Embryonic facial prominence (tissue), 1 donor: ENCODE measurements at regions not wholly inside any gene's neighbourhood (a gene's known extent, or its start where the extent isn't known, plus 50 kb on each side); places are given as distances from the start of the nearest gene placed in this dataset.

Experiments used
- DNase-seq: peaks from one replicate; pipeline ENCODE4 v3.0.0-alpha.2; 2016; ENCODE audit errors: extremely low spot score

- no peak for DNase-seq
These were observed 183.5 kb upstream of the RBPJ start for GRCh38 chr4:26137288-26137687.

GRCh38 chr4:26139310-26139924 lies 181.4 kb upstream of the RBPJ start:
- no peak for DNase-seq

- DNase-seq: no peak
These were observed 180.5 kb upstream of the RBPJ start for GRCh38 chr4:26140150-26140898.

- DNase-seq: no peak
These were observed 179.6 kb upstream of the RBPJ start for GRCh38 chr4:26141051-26141721.

- DNase-seq: no peak
These were observed 178.7 kb upstream of the RBPJ start for GRCh38 chr4:26141911-26142638.

- DNase-seq: no peak
These were observed 176.2 kb upstream of the RBPJ start for GRCh38 chr4:26144526-26145155.

GRCh38 chr4:26145212-26145611 lies 175.6 kb upstream of the RBPJ start:
- no peak for DNase-seq

- DNase-seq: no peak
These were observed 171.9 kb upstream of the RBPJ start for GRCh38 chr4:26148927-26149326.

- DNase-seq: no peak
These were observed 169.9 kb upstream of the RBPJ start for GRCh38 chr4:26150948-26151347.

GRCh38 chr4:26151615-26152014 lies 169.2 kb upstream of the RBPJ start:
- no peak for DNase-seq

- DNase-seq: no peak
These were observed 168.8 kb upstream of the RBPJ start for GRCh38 chr4:26152056-26152455.

- DNase-seq: no peak
These were observed 163.3 kb upstream of the RBPJ start for GRCh38 chr4:26157541-26157940.

- DNase-seq: no peak
These were observed 160.2 kb upstream of the RBPJ start for GRCh38 chr4:26160591-26160990.

GRCh38 chr4:26161030-26161824 lies 159.6 kb upstream of the RBPJ start:
- no peak for DNase-seq

- DNase-seq: no peak
These were observed 158.7 kb upstream of the RBPJ start for GRCh38 chr4:26162101-26162500.

- DNase-seq: no peak
These were observed 157.1 kb upstream of the RBPJ start for GRCh38 chr4:26163425-26164362.

GRCh38 chr4:26171501-26171900 lies 149.3 kb upstream of the RBPJ start:
- no peak for DNase-seq

GRCh38 chr4:26171941-26172340 lies 148.9 kb upstream of the RBPJ start:
- peak; percentile 23 for DNase-seq

GRCh38 chr4:26173619-26174018 lies 147.2 kb upstream of the RBPJ start:
- DNase-seq: no peak

- DNase-seq: no peak
These were observed 146.8 kb upstream of the RBPJ start for GRCh38 chr4:26174027-26174426.
